MM.1S (cell line): ENCODE measurements at regions not wholly inside any gene's neighbourhood (a gene's known extent, or its start where the extent isn't known, plus 50 kb on each side); places are given as distances from the start of the nearest gene placed in this dataset.

Experiments used
- CTCF ChIP-seq: fragments of 300-600 bp; sonication (generic); IDR thresholded peaks from 2 replicates; pipeline ENCODE4 v1.5.1; 2016; ENCODE audit warnings: antibody characterized with exemption, low read length, mixed read lengths
- EZH2 ChIP-seq: fragments of 300-600 bp; sonication (generic); optimal IDR thresholded peaks from 2 replicates; pipeline ENCODE3; 2017; ENCODE audit warnings: low read depth, mild to moderate bottlenecking, antibody characterized with exemption, low read length, mixed read lengths
- EZH2phosphoT487 ChIP-seq: fragments of 300-600 bp; sonication (generic); IDR thresholded peaks from 2 replicates; pipeline ENCODE4 v1.6.1; 2018; ENCODE audit warnings: antibody characterized with exemption, low read length

- TF ChIP-seq CTCF = no peak
- no peak for TF ChIP-seq EZH2phosphoT487
- no peak for TF ChIP-seq EZH2
Measured at GRCh38 chr21:43262427-43262826, 93.6 kb downstream of the CRYAA start.
